GM23338 (cell line): ENCODE measurements at regions not wholly inside any gene's neighbourhood (a gene's known extent, or its start where the extent isn't known, plus 50 kb on each side); places are given as distances from the start of the nearest gene placed in this dataset.

Source experiments
- ATAC-seq: fragments of 200-7000 bp; cut with Tn5 transposase; 3 replicates; pipeline ENCODE4 v1.9.1; 2020
- DNase-seq: peaks from one replicate; pipeline ENCODE4 v3.0.0-alpha.2; 2015; ENCODE audit warnings: low spot score
- H2AFZ ChIP-seq: fragments of 200-600 bp; sonication (generic); 2 replicates; pipeline ENCODE4 v1.8.0; 2016; ENCODE audit warnings: antibody characterized with exemption, mild to moderate bottlenecking, moderate library complexity
- H3F3A ChIP-seq: fragments of 200-600 bp; sonication (generic); replicated peaks from 2 replicates; pipeline ENCODE4 v1.8.0; 2017; ENCODE audit warnings: antibody characterized with exemption, mixed run types, low read depth
- H3K27ac ChIP-seq: fragments of 200-600 bp; sonication (generic); 2 replicates; pipeline ENCODE4 v1.6.1; 2016; ENCODE audit warnings: low read depth
- H3K27me3 ChIP-seq: fragments of 200-600 bp; sonication (generic); 2 replicates; pipeline ENCODE4 v1.8.0; 2016; ENCODE audit warnings: mild to moderate bottlenecking, mixed run types, moderate library complexity; ENCODE audit not compliant: insufficient read depth
- H3K36me3 ChIP-seq: fragments of 200-600 bp; sonication (generic); 2 replicates; pipeline ENCODE4 v1.8.0; 2016; ENCODE audit warnings: mild to moderate bottlenecking; ENCODE audit not compliant: insufficient read depth
- H3K4me1 ChIP-seq: fragments of 200-600 bp; sonication (generic); 2 replicates; pipeline ENCODE4 v1.8.0; 2016; ENCODE audit warnings: mild to moderate bottlenecking, moderate library complexity; ENCODE audit not compliant: insufficient read depth
- H3K4me2 ChIP-seq: fragments of 200-600 bp; sonication (generic); 2 replicates; pipeline ENCODE4 v1.7.1; 2017; ENCODE audit warnings: mixed run types
- H3K4me3 ChIP-seq: fragments of 200-600 bp; sonication (generic); 2 replicates; pipeline ENCODE4 v1.6.1; 2016; ENCODE audit warnings: mixed run types
- H3K79me2 ChIP-seq: fragments of 200-600 bp; sonication (generic); replicated peaks from 2 replicates; pipeline ENCODE4 v1.8.0; 2017; ENCODE audit warnings: mild to moderate bottlenecking; ENCODE audit not compliant: insufficient read depth
- H3K9me2 ChIP-seq: fragments of 200-600 bp; sonication (generic); 2 replicates; pipeline ENCODE4 v1.8.0; 2017; ENCODE audit not compliant: insufficient read depth
- H4K20me1 ChIP-seq: fragments of 200-600 bp; sonication (generic); replicated peaks from 2 replicates; pipeline ENCODE4 v1.8.0; 2017; ENCODE audit warnings: mild to moderate bottlenecking; ENCODE audit not compliant: insufficient read depth
- H3K27ac Mint-ChIP-seq: 2 replicates; pipeline ENCODE4 v1.8.0; 2020; ENCODE audit warnings: inconsistent platforms, mild to moderate bottlenecking, moderate library complexity, mixed read lengths
- H3K27me3 Mint-ChIP-seq: 3 replicates; pipeline ENCODE4 v1.8.0; 2022; ENCODE audit warnings: low read depth, mild to moderate bottlenecking, moderate library complexity, mixed read lengths, inconsistent platforms; ENCODE audit not compliant: insufficient read depth, poor library complexity
- H3K36me3 Mint-ChIP-seq: 3 replicates; pipeline ENCODE4 v1.8.0; 2021; ENCODE audit warnings: low read depth, mild to moderate bottlenecking, inconsistent platforms, moderate library complexity, mixed read lengths
- H3K4me1 Mint-ChIP-seq: 3 replicates; pipeline ENCODE4 v1.8.0; 2020; ENCODE audit warnings: mild to moderate bottlenecking, inconsistent platforms, mixed read lengths
- H3K4me3 Mint-ChIP-seq: 3 replicates; pipeline ENCODE4 v1.8.0; 2021; ENCODE audit warnings: moderate library complexity, mild to moderate bottlenecking, inconsistent platforms, mixed read lengths
- H3K9me3 Mint-ChIP-seq: 3 replicates; pipeline ENCODE4 v1.8.0; 2020; ENCODE audit warnings: moderate library complexity, mild to moderate bottlenecking, inconsistent platforms, mixed read lengths
- CREB1 ChIP-seq: fragments of 250-450 bp; sonication (Bioruptor Pico); IDR thresholded peaks from 2 replicates; pipeline ENCODE4 v1.5.0; 2020; ENCODE audit warnings: low read depth, mild to moderate bottlenecking, moderate library complexity
- CTCF ChIP-seq, 2 experiments: fragments of 200-600 bp in 1 of 2; sonication (generic) in 1 of 2; conservative IDR thresholded peaks; 2 replicates each; pipeline versions ENCODE4 v1.5.1 to v1.6.1; 2016 to 2017; ENCODE audit warnings: antibody characterized with exemption in 2 of 2, low read depth in 2 of 2, mild to moderate bottlenecking in 2 of 2, moderate library complexity in 1 of 2
- ETS1 ChIP-seq: IDR thresholded peaks from 2 replicates; pipeline ENCODE4 v1.6.1; 2016; ENCODE audit warnings: antibody characterized with exemption
- EZH2 ChIP-seq: fragments of 200-600 bp; sonication (generic); IDR thresholded peaks from one replicate; pipeline ENCODE4 v1.8.0; 2017; ENCODE audit warnings: antibody characterized with exemption, mild to moderate bottlenecking, low read depth; ENCODE audit not compliant: unreplicated experiment
- EZH2phosphoT487 ChIP-seq: fragments of 200-600 bp; sonication (generic); IDR thresholded peaks from one replicate; pipeline ENCODE4 v1.8.1; 2018; ENCODE audit warnings: antibody characterized with exemption; ENCODE audit not compliant: unreplicated experiment
- JUNB ChIP-seq: IDR thresholded peaks from one replicate; pipeline ENCODE4 v1.6.1; 2016; ENCODE audit warnings: antibody characterized with exemption; ENCODE audit not compliant: unreplicated experiment
- NANOG ChIP-seq: IDR thresholded peaks from 2 replicates; pipeline ENCODE4 v1.6.1; 2016; ENCODE audit warnings: antibody characterized with exemption, borderline replicate concordance
- POLR2AphosphoS5 ChIP-seq: IDR thresholded peaks from 2 replicates; pipeline ENCODE4 v1.6.1; 2016; ENCODE audit warnings: antibody characterized with exemption, low read depth
- REST ChIP-seq: IDR thresholded peaks from one replicate; pipeline ENCODE4 v1.6.1; 2018; ENCODE audit warnings: antibody characterized with exemption; ENCODE audit not compliant: unreplicated experiment
- STAT1 ChIP-seq: IDR thresholded peaks from one replicate; pipeline ENCODE4 v1.6.1; 2016; ENCODE audit warnings: antibody characterized with exemption; ENCODE audit not compliant: unreplicated experiment
- ZNF114 ChIP-seq: fragments of 250-450 bp; sonication (Bioruptor Pico); IDR thresholded peaks from 2 replicates; pipeline ENCODE4 v1.5.0; 2020; ENCODE audit warnings: mild to moderate bottlenecking, moderate library complexity
- ZNF331 ChIP-seq: fragments of 250-450 bp; sonication (Bioruptor Pico); IDR thresholded peaks from 2 replicates; pipeline ENCODE4 v1.5.0; 2020; ENCODE audit warnings: low read depth, mild to moderate bottlenecking, moderate library complexity
- ZNF462 ChIP-seq: fragments of 250-450 bp; sonication (Bioruptor Pico); IDR thresholded peaks from 2 replicates; pipeline ENCODE4 v1.5.0; 2020; ENCODE audit warnings: mild to moderate bottlenecking, moderate library complexity

GRCh38 chr6:121879149-121879548, 443.7 kb downstream of the GJA1 start:
- Histone ChIP-seq H2AFZ (no peak overlapping the region), H4K20me1 (no peaks in the 10 kb centered on the region), H3K79me2 (no peaks in the 10 kb centered on the region), H3K4me1 (0 out of 2 replicates have a peak, but pooled peaks cover 3% of the 10 kb centered on the region), H3K9me2 (no peaks in the 10 kb centered on the region), H3K27me3 (no peaks in the 10 kb centered on the region), H3K27ac (no peak overlapping the region), H3K4me2 (no peak overlapping the region), H3K36me3 (no peaks in the 10 kb centered on the region), H3F3A (no peaks in the 10 kb centered on the region), H3K4me3 (no peak overlapping the region)
- H3K4me3 Mint-ChIP-seq: no peak overlapping the region
- 0 out of 3 replicates have a peak, but pooled peaks cover 3% of the 10 kb centered on the region for H3K9me3 Mint-ChIP-seq
- TF ChIP-seq CTCF (conservative IDR thresholded peaks at IDR 0.05; ENCODE audit: low read depth in 2 of 2) (no peak), ETS1 (no peak), EZH2phosphoT487 (no peak), POLR2AphosphoS5 (no peak), STAT1 (no peak), NANOG (no peak), REST (no peak), ZNF114 (no peak), ZNF462 (CRISPR knock-in tag) (no peak), JUNB (no peak), ZNF331 (CRISPR knock-in tag) (no peak), EZH2 (no peak), CREB1 (CRISPR knock-in tag) (no peak)
- DNase-seq: no peak
- no peaks in the 10 kb centered on the region; the same call in 2 of the 3 replicates for H3K4me1 Mint-ChIP-seq
- peaks cover 4% of the 10 kb centered on the region for H3K27me3 Mint-ChIP-seq
- H3K36me3 Mint-ChIP-seq: peaks cover 3% of the 10 kb centered on the region; the same call in 1 of the 3 replicates
- ATAC-seq: no peak
- no peak overlapping the region for H3K27ac Mint-ChIP-seq
